ENCODE measurements at regions not wholly inside any gene's neighbourhood (a gene's known extent, or its start where the extent isn't known, plus 50 kb on each side); places are given as distances from the start of the nearest gene placed in this dataset.

DNA sequence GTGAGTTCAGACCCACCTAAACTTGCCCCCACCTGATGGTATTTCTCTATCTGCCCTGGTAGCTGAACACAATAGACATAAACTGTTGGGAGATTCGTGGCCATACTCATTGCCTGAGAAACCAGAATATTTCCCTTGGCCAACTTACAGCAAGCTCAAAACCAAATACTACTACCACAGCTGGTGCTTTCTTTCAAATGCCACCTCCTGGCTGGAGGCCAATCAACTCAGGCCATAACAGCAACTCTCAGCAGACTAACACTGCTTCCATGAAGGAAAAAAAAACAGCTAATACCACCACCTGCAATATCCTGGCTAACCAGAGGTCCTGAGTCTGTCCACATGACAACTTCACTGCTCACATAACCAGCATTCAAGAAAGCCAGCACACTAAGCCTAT, 373.1 kb downstream of the CMPK2 start:
- 61 to 91% (median 66%) methylated on average over 1 of the region's 1 CpG for whole genome bisulfite sequencing, 5 donors
- H3K4me3 ChIP-seq = no peak overlapping the region
- no peak for TF ChIP-seq POLR2AphosphoS5 (IDR thresholded peaks at IDR 0.05)
- TF ChIP-seq POLR2A (IDR thresholded peaks at IDR 0.05) = no peak
- TF ChIP-seq, protein P1, sequence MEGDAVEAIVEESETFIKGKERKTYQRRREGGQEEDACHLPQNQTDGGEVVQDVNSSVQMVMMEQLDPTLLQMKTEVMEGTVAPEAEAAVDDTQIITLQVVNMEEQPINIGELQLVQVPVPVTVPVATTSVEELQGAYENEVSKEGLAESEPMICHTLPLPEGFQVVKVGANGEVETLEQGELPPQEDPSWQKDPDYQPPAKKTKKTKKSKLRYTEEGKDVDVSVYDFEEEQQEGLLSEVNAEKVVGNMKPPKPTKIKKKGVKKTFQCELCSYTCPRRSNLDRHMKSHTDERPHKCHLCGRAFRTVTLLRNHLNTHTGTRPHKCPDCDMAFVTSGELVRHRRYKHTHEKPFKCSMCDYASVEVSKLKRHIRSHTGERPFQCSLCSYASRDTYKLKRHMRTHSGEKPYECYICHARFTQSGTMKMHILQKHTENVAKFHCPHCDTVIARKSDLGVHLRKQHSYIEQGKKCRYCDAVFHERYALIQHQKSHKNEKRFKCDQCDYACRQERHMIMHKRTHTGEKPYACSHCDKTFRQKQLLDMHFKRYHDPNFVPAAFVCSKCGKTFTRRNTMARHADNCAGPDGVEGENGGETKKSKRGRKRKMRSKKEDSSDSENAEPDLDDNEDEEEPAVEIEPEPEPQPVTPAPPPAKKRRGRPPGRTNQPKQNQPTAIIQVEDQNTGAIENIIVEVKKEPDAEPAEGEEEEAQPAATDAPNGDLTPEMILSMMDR (IDR thresholded peaks at IDR 0.05 in 8 of 11, conservative IDR thresholded peaks at IDR 0.05 in 3 of 11) = no peak

GRCh38 chr2:6493266-6493665, 372.4 kb downstream of the CMPK2 start:
- H3K36me3 ChIP-seq = no peaks in the 10 kb centered on the region
- H3K4me1 ChIP-seq = no peaks in the 10 kb centered on the region
- 66 to 84% (median 80%) methylated on average over 4 of the region's 4 CpGs for WGBS, 5 donors
- H3K27me3 ChIP-seq (replicated peaks in 1 of 7) = no peaks in the 10 kb centered on the region
- TF ChIP-seq POLR2AphosphoS5 (IDR thresholded peaks at IDR 0.05) (no peak), POLR2A (IDR thresholded peaks at IDR 0.05) (no peak)
- TF ChIP-seq, protein P1 (IDR thresholded peaks at IDR 0.05 in 8 of 11, conservative IDR thresholded peaks at IDR 0.05 in 3 of 11) = no peak
- H3K4me3 ChIP-seq = no peak overlapping the region
- no peak for DNase-seq
- H3K9me3 ChIP-seq = peaks cover 0 to 9% (median 0%) of the 10 kb centered on the region in 8 donors
- no peak overlapping the region for H3K27ac ChIP-seq
- intact Hi-C loops (cut with DNase I; ENCODE audit: low total_unique reads) = no loop called here

More for the DNA sequence above, 373.1 kb downstream of the CMPK2 start:
- no peaks in the 10 kb centered on the region for H3K27me3 ChIP-seq (replicated peaks in 1 of 7)
- H3K4me1 ChIP-seq = no peaks in the 10 kb centered on the region
- intact Hi-C loops (cut with DNase I; ENCODE audit: low total_unique reads) = no loop called here
- peaks cover 0 to 9% (median 0%) of the 10 kb centered on the region in 8 donors for H3K9me3 ChIP-seq
- H3K36me3 ChIP-seq = no peaks in the 10 kb centered on the region
- DNase-seq = no peak
- H3K27ac ChIP-seq = no peak overlapping the region

GRCh38 chr2:6493669-6494068, 372.0 kb downstream of the CMPK2 start:
- DNase-seq = no peak
- H3K4me1 ChIP-seq = no peaks in the 10 kb centered on the region
- H3K4me3 ChIP-seq = no peak overlapping the region
- WGBS, 5 donors = 71 to 95% (median 80%) methylated on average over 1 of the region's 1 CpG
- H3K36me3 ChIP-seq = no peaks in the 10 kb centered on the region
- peaks cover 0 to 9% (median 0%) of the 10 kb centered on the region in 8 donors for H3K9me3 ChIP-seq
- no peaks in the 10 kb centered on the region for H3K27me3 ChIP-seq (replicated peaks in 1 of 7)
- intact Hi-C loops (cut with DNase I; ENCODE audit: low total_unique reads) = no loop called here
- TF ChIP-seq, protein P1 (IDR thresholded peaks at IDR 0.05 in 8 of 11, conservative IDR thresholded peaks at IDR 0.05 in 3 of 11) = no peak
- TF ChIP-seq POLR2A (IDR thresholded peaks at IDR 0.05) (no peak), POLR2AphosphoS5 (IDR thresholded peaks at IDR 0.05) (no peak)
- no peak overlapping the region for H3K27ac ChIP-seq

DNA sequence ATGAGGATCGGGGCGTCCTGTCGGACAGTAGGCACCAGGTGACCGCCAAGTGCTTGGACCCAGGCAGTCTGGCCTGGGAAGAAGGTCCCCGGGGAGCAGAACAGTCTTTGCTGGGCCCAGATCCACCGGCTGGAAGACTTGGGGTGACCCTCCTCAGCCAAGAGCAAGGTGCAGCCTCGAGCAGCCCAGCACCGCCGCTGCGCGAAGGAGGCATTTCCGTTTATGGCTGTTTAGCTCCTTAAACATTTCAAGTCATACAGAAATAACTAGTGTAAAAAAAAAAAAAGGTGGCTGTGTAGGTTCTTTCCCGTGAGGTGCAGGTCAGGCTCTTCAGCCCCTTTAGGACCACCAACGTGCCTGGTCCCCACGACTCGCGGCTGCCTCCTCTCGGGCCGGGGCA, 370.2 kb downstream of the CMPK2 start:
- Histone ChIP-seq H3K27me3 (replicated peaks in 1 of 7) (no peaks in the 10 kb centered on the region), H3K4me1 (no peaks in the 10 kb centered on the region), H3K4me3 (no peak overlapping the region), H3K9me3 (peaks cover 0 to 9% (median 0%) of the 10 kb centered on the region in 8 donors), H3K36me3 (no peaks in the 10 kb centered on the region), H3K27ac (no peak overlapping the region)
- intact Hi-C loops (cut with DNase I; ENCODE audit: low total_unique reads) = no loop called here
- 93 to 96% (median 94%) methylated on average over 17 to 19 of the region's 19 CpGs for whole genome bisulfite sequencing, 5 donors
- TF ChIP-seq POLR2AphosphoS5 (IDR thresholded peaks at IDR 0.05) (no peak), POLR2A (IDR thresholded peaks at IDR 0.05) (no peak)
- TF ChIP-seq, protein P1 (IDR thresholded peaks at IDR 0.05 in 8 of 11, conservative IDR thresholded peaks at IDR 0.05 in 3 of 11) = no peak
- no peak for DNase-seq

All from spleen (tissue), 11 donors.